ENCODE measurements at regions not wholly inside any gene's neighbourhood (a gene's known extent, or its start where the extent isn't known, plus 50 kb on each side); places are given as distances from the start of the nearest gene placed in this dataset.

- TF ChIP-seq, protein P1, sequence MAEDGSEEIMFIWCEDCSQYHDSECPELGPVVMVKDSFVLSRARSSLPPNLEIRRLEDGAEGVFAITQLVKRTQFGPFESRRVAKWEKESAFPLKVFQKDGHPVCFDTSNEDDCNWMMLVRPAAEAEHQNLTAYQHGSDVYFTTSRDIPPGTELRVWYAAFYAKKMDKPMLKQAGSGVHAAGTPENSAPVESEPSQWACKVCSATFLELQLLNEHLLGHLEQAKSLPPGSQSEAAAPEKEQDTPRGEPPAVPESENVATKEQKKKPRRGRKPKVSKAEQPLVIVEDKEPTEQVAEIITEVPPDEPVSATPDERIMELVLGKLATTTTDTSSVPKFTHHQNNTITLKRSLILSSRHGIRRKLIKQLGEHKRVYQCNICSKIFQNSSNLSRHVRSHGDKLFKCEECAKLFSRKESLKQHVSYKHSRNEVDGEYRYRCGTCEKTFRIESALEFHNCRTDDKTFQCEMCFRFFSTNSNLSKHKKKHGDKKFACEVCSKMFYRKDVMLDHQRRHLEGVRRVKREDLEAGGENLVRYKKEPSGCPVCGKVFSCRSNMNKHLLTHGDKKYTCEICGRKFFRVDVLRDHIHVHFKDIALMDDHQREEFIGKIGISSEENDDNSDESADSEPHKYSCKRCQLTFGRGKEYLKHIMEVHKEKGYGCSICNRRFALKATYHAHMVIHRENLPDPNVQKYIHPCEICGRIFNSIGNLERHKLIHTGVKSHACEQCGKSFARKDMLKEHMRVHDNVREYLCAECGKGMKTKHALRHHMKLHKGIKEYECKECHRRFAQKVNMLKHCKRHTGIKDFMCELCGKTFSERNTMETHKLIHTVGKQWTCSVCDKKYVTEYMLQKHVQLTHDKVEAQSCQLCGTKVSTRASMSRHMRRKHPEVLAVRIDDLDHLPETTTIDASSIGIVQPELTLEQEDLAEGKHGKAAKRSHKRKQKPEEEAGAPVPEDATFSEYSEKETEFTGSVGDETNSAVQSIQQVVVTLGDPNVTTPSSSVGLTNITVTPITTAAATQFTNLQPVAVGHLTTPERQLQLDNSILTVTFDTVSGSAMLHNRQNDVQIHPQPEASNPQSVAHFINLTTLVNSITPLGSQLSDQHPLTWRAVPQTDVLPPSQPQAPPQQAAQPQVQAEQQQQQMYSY (CRISPR knock-in tag; IDR thresholded peaks at IDR 0.05), result no peak
- no peak for TF ChIP-seq ZNF430 (CRISPR knock-in tag; IDR thresholded peaks at IDR 0.05)
- TF ChIP-seq, protein P2, sequence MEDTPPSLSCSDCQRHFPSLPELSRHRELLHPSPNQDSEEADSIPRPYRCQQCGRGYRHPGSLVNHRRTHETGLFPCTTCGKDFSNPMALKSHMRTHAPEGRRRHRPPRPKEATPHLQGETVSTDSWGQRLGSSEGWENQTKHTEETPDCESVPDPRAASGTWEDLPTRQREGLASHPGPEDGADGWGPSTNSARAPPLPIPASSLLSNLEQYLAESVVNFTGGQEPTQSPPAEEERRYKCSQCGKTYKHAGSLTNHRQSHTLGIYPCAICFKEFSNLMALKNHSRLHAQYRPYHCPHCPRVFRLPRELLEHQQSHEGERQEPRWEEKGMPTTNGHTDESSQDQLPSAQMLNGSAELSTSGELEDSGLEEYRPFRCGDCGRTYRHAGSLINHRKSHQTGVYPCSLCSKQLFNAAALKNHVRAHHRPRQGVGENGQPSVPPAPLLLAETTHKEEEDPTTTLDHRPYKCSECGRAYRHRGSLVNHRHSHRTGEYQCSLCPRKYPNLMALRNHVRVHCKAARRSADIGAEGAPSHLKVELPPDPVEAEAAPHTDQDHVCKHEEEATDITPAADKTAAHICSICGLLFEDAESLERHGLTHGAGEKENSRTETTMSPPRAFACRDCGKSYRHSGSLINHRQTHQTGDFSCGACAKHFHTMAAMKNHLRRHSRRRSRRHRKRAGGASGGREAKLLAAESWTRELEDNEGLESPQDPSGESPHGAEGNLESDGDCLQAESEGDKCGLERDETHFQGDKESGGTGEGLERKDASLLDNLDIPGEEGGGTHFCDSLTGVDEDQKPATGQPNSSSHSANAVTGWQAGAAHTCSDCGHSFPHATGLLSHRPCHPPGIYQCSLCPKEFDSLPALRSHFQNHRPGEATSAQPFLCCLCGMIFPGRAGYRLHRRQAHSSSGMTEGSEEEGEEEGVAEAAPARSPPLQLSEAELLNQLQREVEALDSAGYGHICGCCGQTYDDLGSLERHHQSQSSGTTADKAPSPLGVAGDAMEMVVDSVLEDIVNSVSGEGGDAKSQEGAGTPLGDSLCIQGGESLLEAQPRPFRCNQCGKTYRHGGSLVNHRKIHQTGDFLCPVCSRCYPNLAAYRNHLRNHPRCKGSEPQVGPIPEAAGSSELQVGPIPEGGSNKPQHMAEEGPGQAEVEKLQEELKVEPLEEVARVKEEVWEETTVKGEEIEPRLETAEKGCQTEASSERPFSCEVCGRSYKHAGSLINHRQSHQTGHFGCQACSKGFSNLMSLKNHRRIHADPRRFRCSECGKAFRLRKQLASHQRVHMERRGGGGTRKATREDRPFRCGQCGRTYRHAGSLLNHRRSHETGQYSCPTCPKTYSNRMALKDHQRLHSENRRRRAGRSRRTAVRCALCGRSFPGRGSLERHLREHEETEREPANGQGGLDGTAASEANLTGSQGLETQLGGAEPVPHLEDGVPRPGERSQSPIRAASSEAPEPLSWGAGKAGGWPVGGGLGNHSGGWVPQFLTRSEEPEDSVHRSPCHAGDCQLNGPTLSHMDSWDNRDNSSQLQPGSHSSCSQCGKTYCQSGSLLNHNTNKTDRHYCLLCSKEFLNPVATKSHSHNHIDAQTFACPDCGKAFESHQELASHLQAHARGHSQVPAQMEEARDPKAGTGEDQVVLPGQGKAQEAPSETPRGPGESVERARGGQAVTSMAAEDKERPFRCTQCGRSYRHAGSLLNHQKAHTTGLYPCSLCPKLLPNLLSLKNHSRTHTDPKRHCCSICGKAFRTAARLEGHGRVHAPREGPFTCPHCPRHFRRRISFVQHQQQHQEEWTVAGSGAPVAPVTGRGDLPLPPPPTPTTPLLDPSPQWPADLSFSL (CRISPR knock-in tag; IDR thresholded peaks at IDR 0.05), result no peak
- TF ChIP-seq, protein P3, sequence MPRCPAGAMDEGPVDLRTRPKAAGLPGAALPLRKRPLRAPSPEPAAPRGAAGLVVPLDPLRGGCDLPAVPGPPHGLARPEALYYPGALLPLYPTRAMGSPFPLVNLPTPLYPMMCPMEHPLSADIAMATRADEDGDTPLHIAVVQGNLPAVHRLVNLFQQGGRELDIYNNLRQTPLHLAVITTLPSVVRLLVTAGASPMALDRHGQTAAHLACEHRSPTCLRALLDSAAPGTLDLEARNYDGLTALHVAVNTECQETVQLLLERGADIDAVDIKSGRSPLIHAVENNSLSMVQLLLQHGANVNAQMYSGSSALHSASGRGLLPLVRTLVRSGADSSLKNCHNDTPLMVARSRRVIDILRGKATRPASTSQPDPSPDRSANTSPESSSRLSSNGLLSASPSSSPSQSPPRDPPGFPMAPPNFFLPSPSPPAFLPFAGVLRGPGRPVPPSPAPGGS (CRISPR knock-in tag; IDR thresholded peaks at IDR 0.05), result no peak
- TF ChIP-seq CERS6 (CRISPR knock-in tag; IDR thresholded peaks at IDR 0.05), result no peak
- TF ChIP-seq REPIN1 (CRISPR knock-in tag; IDR thresholded peaks at IDR 0.05; ENCODE audit: borderline replicate concordance, low read depth), result no peak
- TF ChIP-seq, protein P4, sequence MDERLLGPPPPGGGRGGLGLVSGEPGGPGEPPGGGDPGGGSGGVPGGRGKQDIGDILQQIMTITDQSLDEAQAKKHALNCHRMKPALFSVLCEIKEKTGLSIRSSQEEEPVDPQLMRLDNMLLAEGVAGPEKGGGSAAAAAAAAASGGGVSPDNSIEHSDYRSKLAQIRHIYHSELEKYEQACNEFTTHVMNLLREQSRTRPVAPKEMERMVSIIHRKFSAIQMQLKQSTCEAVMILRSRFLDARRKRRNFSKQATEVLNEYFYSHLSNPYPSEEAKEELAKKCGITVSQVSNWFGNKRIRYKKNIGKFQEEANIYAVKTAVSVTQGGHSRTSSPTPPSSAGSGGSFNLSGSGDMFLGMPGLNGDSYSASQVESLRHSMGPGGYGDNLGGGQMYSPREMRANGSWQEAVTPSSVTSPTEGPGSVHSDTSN (CRISPR knock-in tag; IDR thresholded peaks at IDR 0.05), result no peak
- TF ChIP-seq ADNP (CRISPR knock-in tag; IDR thresholded peaks at IDR 0.05), result no peak
- TF ChIP-seq KDM3A (CRISPR knock-in tag; IDR thresholded peaks at IDR 0.05; ENCODE audit: low read depth), result no peak
- no peak for TF ChIP-seq ZNF510 (CRISPR knock-in tag; IDR thresholded peaks at IDR 0.05; ENCODE audit: low read depth)
These were observed 111.6 kb downstream of the ADRB2 start (continued) for GRCh38 chr5:148937830-148938521.

Measured in HepG2 (cell line).